ENCODE measurements at regions not wholly inside any gene's neighbourhood (a gene's known extent, or its start where the extent isn't known, plus 50 kb on each side); places are given as distances from the start of the nearest gene placed in this dataset.

- RAD21 ChIA-PET (ENCODE audit: low non-redundant PET in 1 of 2, low total read pairs in 2 of 2, uncharacterized antibody in 2 of 2, unreplicated experiment in 2 of 2), result no interaction called here
- TF ChIP-seq CEBPB (IDR thresholded peaks at IDR 0.05; ENCODE audit: low read depth) (no peak), ZFX (IDR thresholded peaks at IDR 0.05) (no peak), ZNF274 (IDR thresholded peaks at IDR 0.05; ENCODE audit: low read depth, low read length) (no peak), YY1 (IDR thresholded peaks at IDR 0.05; ENCODE audit: extremely low read depth, insufficient replicate concordance, low read depth, low read length) (no peak), EZH2phosphoT487 (IDR thresholded peaks at IDR 0.05; ENCODE audit: borderline replicate concordance) (no peak), FOSL1 (IDR thresholded peaks at IDR 0.05; ENCODE audit: low read depth) (no peak), ELF1 (IDR thresholded peaks at IDR 0.05; ENCODE audit: borderline replicate concordance, low read depth) (no peak), JUND (IDR thresholded peaks at IDR 0.05) (no peak), EGR1 (IDR thresholded peaks at IDR 0.05; ENCODE audit: low read depth) (no peak), RAD21 (IDR thresholded peaks at IDR 0.05; ENCODE audit: low read depth) (no peak), CBX3 (IDR thresholded peaks at IDR 0.05; ENCODE audit: low read depth) (no peak), POLR2AphosphoS5 (IDR thresholded peaks at IDR 0.05; ENCODE audit: low read depth, low read length) (no peak), TCF7L2 (IDR thresholded peaks at IDR 0.05; ENCODE audit: borderline replicate concordance, extremely low read depth, insufficient read depth, insufficient read length) (no peak), SRF (IDR thresholded peaks at IDR 0.05; ENCODE audit: low read depth) (no peak), SP1 (IDR thresholded peaks at IDR 0.05; ENCODE audit: low read depth) (no peak)
- TF ChIP-seq, protein P1, sequence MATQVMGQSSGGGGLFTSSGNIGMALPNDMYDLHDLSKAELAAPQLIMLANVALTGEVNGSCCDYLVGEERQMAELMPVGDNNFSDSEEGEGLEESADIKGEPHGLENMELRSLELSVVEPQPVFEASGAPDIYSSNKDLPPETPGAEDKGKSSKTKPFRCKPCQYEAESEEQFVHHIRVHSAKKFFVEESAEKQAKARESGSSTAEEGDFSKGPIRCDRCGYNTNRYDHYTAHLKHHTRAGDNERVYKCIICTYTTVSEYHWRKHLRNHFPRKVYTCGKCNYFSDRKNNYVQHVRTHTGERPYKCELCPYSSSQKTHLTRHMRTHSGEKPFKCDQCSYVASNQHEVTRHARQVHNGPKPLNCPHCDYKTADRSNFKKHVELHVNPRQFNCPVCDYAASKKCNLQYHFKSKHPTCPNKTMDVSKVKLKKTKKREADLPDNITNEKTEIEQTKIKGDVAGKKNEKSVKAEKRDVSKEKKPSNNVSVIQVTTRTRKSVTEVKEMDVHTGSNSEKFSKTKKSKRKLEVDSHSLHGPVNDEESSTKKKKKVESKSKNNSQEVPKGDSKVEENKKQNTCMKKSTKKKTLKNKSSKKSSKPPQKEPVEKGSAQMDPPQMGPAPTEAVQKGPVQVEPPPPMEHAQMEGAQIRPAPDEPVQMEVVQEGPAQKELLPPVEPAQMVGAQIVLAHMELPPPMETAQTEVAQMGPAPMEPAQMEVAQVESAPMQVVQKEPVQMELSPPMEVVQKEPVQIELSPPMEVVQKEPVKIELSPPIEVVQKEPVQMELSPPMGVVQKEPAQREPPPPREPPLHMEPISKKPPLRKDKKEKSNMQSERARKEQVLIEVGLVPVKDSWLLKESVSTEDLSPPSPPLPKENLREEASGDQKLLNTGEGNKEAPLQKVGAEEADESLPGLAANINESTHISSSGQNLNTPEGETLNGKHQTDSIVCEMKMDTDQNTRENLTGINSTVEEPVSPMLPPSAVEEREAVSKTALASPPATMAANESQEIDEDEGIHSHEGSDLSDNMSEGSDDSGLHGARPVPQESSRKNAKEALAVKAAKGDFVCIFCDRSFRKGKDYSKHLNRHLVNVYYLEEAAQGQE (IDR thresholded peaks at IDR 0.05; ENCODE audit: low read depth), result no peak
- TF ChIP-seq, protein P2, sequence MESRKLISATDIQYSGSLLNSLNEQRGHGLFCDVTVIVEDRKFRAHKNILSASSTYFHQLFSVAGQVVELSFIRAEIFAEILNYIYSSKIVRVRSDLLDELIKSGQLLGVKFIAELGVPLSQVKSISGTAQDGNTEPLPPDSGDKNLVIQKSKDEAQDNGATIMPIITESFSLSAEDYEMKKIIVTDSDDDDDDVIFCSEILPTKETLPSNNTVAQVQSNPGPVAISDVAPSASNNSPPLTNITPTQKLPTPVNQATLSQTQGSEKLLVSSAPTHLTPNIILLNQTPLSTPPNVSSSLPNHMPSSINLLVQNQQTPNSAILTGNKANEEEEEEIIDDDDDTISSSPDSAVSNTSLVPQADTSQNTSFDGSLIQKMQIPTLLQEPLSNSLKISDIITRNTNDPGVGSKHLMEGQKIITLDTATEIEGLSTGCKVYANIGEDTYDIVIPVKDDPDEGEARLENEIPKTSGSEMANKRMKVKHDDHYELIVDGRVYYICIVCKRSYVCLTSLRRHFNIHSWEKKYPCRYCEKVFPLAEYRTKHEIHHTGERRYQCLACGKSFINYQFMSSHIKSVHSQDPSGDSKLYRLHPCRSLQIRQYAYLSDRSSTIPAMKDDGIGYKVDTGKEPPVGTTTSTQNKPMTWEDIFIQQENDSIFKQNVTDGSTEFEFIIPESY (IDR thresholded peaks at IDR 0.05; ENCODE audit: extremely low read depth, insufficient replicate concordance, low read length), result no peak
- TF ChIP-seq, protein P3, sequence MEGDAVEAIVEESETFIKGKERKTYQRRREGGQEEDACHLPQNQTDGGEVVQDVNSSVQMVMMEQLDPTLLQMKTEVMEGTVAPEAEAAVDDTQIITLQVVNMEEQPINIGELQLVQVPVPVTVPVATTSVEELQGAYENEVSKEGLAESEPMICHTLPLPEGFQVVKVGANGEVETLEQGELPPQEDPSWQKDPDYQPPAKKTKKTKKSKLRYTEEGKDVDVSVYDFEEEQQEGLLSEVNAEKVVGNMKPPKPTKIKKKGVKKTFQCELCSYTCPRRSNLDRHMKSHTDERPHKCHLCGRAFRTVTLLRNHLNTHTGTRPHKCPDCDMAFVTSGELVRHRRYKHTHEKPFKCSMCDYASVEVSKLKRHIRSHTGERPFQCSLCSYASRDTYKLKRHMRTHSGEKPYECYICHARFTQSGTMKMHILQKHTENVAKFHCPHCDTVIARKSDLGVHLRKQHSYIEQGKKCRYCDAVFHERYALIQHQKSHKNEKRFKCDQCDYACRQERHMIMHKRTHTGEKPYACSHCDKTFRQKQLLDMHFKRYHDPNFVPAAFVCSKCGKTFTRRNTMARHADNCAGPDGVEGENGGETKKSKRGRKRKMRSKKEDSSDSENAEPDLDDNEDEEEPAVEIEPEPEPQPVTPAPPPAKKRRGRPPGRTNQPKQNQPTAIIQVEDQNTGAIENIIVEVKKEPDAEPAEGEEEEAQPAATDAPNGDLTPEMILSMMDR (IDR thresholded peaks at IDR 0.05 in 2 of 3, conservative IDR thresholded peaks at IDR 0.05 in 1 of 3; ENCODE audit: borderline replicate concordance in 1 of 3, insufficient read depth in 1 of 3, low read depth in 2 of 3, low read length in 2 of 3), result no peak
- TF ChIP-seq, protein P4, sequence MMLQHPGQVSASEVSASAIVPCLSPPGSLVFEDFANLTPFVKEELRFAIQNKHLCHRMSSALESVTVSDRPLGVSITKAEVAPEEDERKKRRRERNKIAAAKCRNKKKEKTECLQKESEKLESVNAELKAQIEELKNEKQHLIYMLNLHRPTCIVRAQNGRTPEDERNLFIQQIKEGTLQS (IDR thresholded peaks at IDR 0.05), result no peak
- TF ChIP-seq, protein P5, sequence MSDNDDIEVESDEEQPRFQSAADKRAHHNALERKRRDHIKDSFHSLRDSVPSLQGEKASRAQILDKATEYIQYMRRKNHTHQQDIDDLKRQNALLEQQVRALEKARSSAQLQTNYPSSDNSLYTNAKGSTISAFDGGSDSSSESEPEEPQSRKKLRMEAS (IDR thresholded peaks at IDR 0.05), result no peak
- POLR2A ChIA-PET, result no interaction called here
These were observed 322.5 kb upstream of the ZMIZ1 start for GRCh38 chr10:78746155-78746763.

More at GRCh38 chr10:78746155-78746763, 322.5 kb upstream of the ZMIZ1 start:
- no peaks in the 10 kb centered on the region for H3K9me2 ChIP-seq (ENCODE audit: insufficient read depth)
- no peak overlapping the region for H3K9ac ChIP-seq (ENCODE audit: low read length)
- CTCF ChIA-PET, result no interaction called here
- H3K36me3 ChIP-seq (ENCODE audit: control insufficient read depth in 1 of 2, insufficient read depth in 2 of 2, low read length in 2 of 2), result no peaks in the 10 kb centered on the region
- intact Hi-C loops (cut with micrococcal nuclease), result no loop called here
- peaks cover 3% of the 10 kb centered on the region; the same call in 1 of the 2 replicates for H3K27me3 ChIP-seq (ENCODE audit: insufficient read depth, low read length)
- no peak overlapping the region for H2AFZ ChIP-seq (ENCODE audit: low read depth, low read length, poor library complexity, severe bottlenecking)
- H4K20me1 ChIP-seq (ENCODE audit: insufficient read depth), result no peaks in the 10 kb centered on the region; the same call in 1 of the 2 replicates
- no peaks in the 10 kb centered on the region for H3K79me2 ChIP-seq (ENCODE audit: insufficient read depth, low read length)
- H3K27ac ChIP-seq (ENCODE audit: low read depth, low read length), result no peak overlapping the region
- no peaks in the 10 kb centered on the region for H3K9me3 ChIP-seq (ENCODE audit: control insufficient read depth in 1 of 2, insufficient read depth in 1 of 2, low read depth in 1 of 2, low read length in 2 of 2)
- DNase-seq (ENCODE audit: low read depth, low spot score) (no peak), ATAC-seq (no peak)
- BruUV-seq (replicated peaks), result no TSS peak
- no peaks in the 10 kb centered on the region for H3K4me1 ChIP-seq (ENCODE audit: control insufficient read depth in 1 of 2, insufficient read depth in 2 of 2, low read length in 2 of 2)
- H3K4me3 ChIP-seq (replicated peaks in 1 of 2; ENCODE audit: low read depth in 1 of 2, low read length in 2 of 2), result no peak overlapping the region
- no peak overlapping the region for H3K4me2 ChIP-seq (ENCODE audit: low read length)

Measured in HCT116 (cell line).